GM12865 (cell line): ENCODE measurements at regions not wholly inside any gene's neighbourhood (a gene's known extent, or its start where the extent isn't known, plus 50 kb on each side); places are given as distances from the start of the nearest gene placed in this dataset.

Experiments
- DNase-seq: peaks from one replicate; pipeline ENCODE4 v3.0.0; 2010; ENCODE audit warnings: low read depth
- H3K4me3 ChIP-seq: 2 replicates; pipeline ENCODE4 v1.5.1; 2011; ENCODE audit warnings: mild to moderate bottlenecking, low read depth, low read length, control low read depth
- CTCF ChIP-seq: IDR thresholded peaks from 2 replicates; pipeline ENCODE4 v1.5.1; 2011; ENCODE audit warnings: low read length, control low read depth, low read depth, inconsistent platforms; ENCODE audit not compliant: insufficient read depth; ENCODE audit errors: missing control alignments

GRCh38 chr4:81573840-81574239, 102.1 kb upstream of the RASGEF1B start:
- TF ChIP-seq CTCF, result no peak
- no peak for DNase-seq

GRCh38 chr4:81572402-81572801, 100.7 kb upstream of the RASGEF1B start:
- no peak for TF ChIP-seq CTCF
- DNase-seq, result no peak
- H3K4me3 ChIP-seq, result no peak overlapping the region

More at GRCh38 chr4:81573840-81574239, 102.1 kb upstream of the RASGEF1B start:
- no peak overlapping the region for H3K4me3 ChIP-seq

GRCh38 chr4:81571105-81571504, 99.4 kb upstream of the RASGEF1B start:
- no peak for DNase-seq
- H3K4me3 ChIP-seq, result no peak overlapping the region
- no peak for TF ChIP-seq CTCF

- no peak overlapping the region for H3K4me3 ChIP-seq
- no peak for DNase-seq
- TF ChIP-seq CTCF, result no peak
These were observed 94.5 kb upstream of the RASGEF1B start for GRCh38 chr4:81566161-81566591.

GRCh38 chr4:81565142-81565870, 93.6 kb upstream of the RASGEF1B start:
- no peak overlapping the region for H3K4me3 ChIP-seq
- no peak for TF ChIP-seq CTCF
- DNase-seq, result peak; percentile 8

- no peak for DNase-seq
- TF ChIP-seq CTCF, result no peak
- H3K4me3 ChIP-seq, result no peak overlapping the region
These were observed 92.3 kb upstream of the RASGEF1B start for GRCh38 chr4:81564025-81564424.

- peak; percentile 70 for DNase-seq
- no peak overlapping the region for H3K4me3 ChIP-seq
- TF ChIP-seq CTCF, result no peak
These were observed 90.4 kb upstream of the RASGEF1B start for GRCh38 chr4:81562093-81562492.
